CD4-positive, alpha-beta T cell (primary cell): ENCODE measurements at regions not wholly inside any gene's neighbourhood (a gene's known extent, or its start where the extent isn't known, plus 50 kb on each side); places are given as distances from the start of the nearest gene placed in this dataset.
A peak's percentile ranks its signal among the peaks of the same experiment; 100 is the strongest.

ENCODE experiments used
- ATAC-seq: fragments of 200-7000 bp; cut with Tn5 transposase; one replicate; pipeline ENCODE4 v1.10.0; 2022; ENCODE audit warnings: mild to moderate bottlenecking; ENCODE audit not compliant: poor library complexity
- CTCF ChIA-PET: fragments of 350-600 bp; sonication (Branson Sonifier 250); formaldehyde crosslinking; loops from one replicate; lab custom pipeline; 2021; ENCODE audit warnings: antibody characterized with exemption, inconsistent platforms; lab: Charles Lee
- POLR2A ChIA-PET: fragments of 350-600 bp; sonication (Branson Sonifier 250); formaldehyde crosslinking; loops from one replicate; lab custom pipeline; 2021; ENCODE audit warnings: antibody characterized with exemption, inconsistent platforms; lab: Charles Lee
- DNase-seq, 14 experiments: peaks; one replicate each; pipeline ENCODE4 v3.0.0-alpha.2; 2013 to 2020; ENCODE audit warnings: mixed read lengths in 2 of 14
- H3K27ac ChIP-seq, 2 donors: one replicate each; pipeline versions ENCODE4 v1.5.1 to v1.7.0; 2013; ENCODE audit warnings: low read length in 2 of 2, low read depth in 1 of 2, mild to moderate bottlenecking in 1 of 2
- H3K27me3 ChIP-seq, 2 experiments: 1 replicate in 1 of 2; 2 replicates in 1 of 2; pipeline versions ENCODE4 v1.6.1 to v1.7.0; 2013; ENCODE audit warnings: low read length in 2 of 2, control low read depth in 1 of 2, mild to moderate bottlenecking in 1 of 2, moderate library complexity in 1 of 2; ENCODE audit not compliant: insufficient read depth in 2 of 2, control insufficient read depth in 1 of 2
- H3K36me3 ChIP-seq: one replicate; pipeline ENCODE4 v1.6.1; 2013; ENCODE audit warnings: low read length, control low read depth; ENCODE audit not compliant: insufficient read depth
- H3K4me1 ChIP-seq: one replicate; pipeline ENCODE4 v1.6.1; 2013; ENCODE audit warnings: low read length, control low read depth; ENCODE audit not compliant: insufficient read depth
- H3K4me3 ChIP-seq: one replicate; pipeline ENCODE4 v1.5.1; 2013; ENCODE audit warnings: mild to moderate bottlenecking, low read length, moderate library complexity
- H3K9me3 ChIP-seq, 2 experiments: 1 replicate in 1 of 2; 2 replicates in 1 of 2; pipeline versions ENCODE4 v1.6.1 to v1.7.0; 2013; ENCODE audit warnings: low read length in 2 of 2, mild to moderate bottlenecking in 2 of 2, control low read depth in 1 of 2, moderate library complexity in 1 of 2; ENCODE audit not compliant: control insufficient read depth in 1 of 2, insufficient read depth in 1 of 2
- H3K27ac Mint-ChIP-seq: one replicate; pipeline ENCODE4 v1.8.0; 2020; ENCODE audit warnings: mixed read lengths
- H3K27me3 Mint-ChIP-seq: one replicate; pipeline ENCODE4 v1.8.0; 2021; ENCODE audit warnings: mixed read lengths
- H3K36me3 Mint-ChIP-seq: one replicate; pipeline ENCODE4 v1.8.0; 2021; ENCODE audit warnings: low read depth, mixed read lengths
- H3K4me1 Mint-ChIP-seq: one replicate; pipeline ENCODE4 v1.8.0; 2021; ENCODE audit warnings: low read depth, mixed read lengths
- H3K4me3 Mint-ChIP-seq: one replicate; pipeline ENCODE4 v1.8.0; 2020; ENCODE audit warnings: mild to moderate bottlenecking, mixed read lengths
- H3K9me3 Mint-ChIP-seq: one replicate; pipeline ENCODE4 v1.8.0; 2020; ENCODE audit warnings: mixed read lengths
- intact Hi-C, 2 experiments: fragments of 100-400 bp; cut with DNase I in 1 of 2; cut with micrococcal nuclease in 1 of 2; formaldehyde crosslinking; loops; one replicate each; pipeline versions ENCODE4 v1.15.1 to v1.9.0; 2023 to 2025; cut with DNase I, micrococcal nuclease
- TF ChIP-seq, protein P1 (sequence below): fragments of 200-600 bp; IDR thresholded peaks from one replicate; pipeline ENCODE4 v1.8.0; 2022; ENCODE audit warnings: antibody characterized with exemption, mild to moderate bottlenecking

DNA sequence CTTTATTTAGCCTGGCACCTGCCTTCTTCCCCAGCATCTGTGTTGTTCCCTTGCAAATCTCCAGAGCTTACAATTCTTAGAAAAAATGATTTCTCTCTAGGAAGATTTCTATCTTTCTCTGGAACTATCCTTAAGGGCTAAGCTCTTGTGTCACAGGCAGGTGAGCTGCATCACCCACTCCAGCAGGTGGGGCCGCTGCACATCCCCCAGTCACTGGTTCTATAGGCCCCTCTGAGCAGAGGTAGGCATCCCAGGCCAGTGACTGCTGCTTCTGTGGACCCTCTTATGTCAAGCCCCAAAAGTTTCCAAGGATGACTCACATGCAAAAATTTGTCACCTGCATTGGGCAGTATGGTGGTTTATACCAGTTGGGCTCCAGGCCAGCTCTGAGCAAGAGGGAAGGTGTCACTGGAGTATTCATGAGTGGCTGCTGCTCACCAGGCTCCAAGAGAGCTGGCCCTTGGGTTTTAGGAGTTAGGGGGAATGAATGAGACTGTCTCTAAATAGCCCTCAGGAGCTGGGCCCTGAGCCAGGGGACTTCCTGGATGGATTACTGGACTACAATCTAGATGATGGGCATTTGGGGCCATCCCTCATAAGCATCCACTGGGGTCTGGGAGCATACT is 208.1 kb upstream of the EOLA2 start:
- peaks cover 4% of the 10 kb centered on the region for H3K27me3 Mint-ChIP-seq
- ATAC-seq: no peak
- peak in 1 of 14 experiments; percentile 1 for DNase-seq
- ChIA-PET POLR2A (no interaction called here), CTCF (no interaction called here)
- no peaks in the 10 kb centered on the region for H3K36me3 Mint-ChIP-seq
- H3K9me3 ChIP-seq: no peaks in the 10 kb centered on the region
- no peaks in the 10 kb centered on the region for H3K36me3 ChIP-seq
- TF ChIP-seq, protein P1, sequence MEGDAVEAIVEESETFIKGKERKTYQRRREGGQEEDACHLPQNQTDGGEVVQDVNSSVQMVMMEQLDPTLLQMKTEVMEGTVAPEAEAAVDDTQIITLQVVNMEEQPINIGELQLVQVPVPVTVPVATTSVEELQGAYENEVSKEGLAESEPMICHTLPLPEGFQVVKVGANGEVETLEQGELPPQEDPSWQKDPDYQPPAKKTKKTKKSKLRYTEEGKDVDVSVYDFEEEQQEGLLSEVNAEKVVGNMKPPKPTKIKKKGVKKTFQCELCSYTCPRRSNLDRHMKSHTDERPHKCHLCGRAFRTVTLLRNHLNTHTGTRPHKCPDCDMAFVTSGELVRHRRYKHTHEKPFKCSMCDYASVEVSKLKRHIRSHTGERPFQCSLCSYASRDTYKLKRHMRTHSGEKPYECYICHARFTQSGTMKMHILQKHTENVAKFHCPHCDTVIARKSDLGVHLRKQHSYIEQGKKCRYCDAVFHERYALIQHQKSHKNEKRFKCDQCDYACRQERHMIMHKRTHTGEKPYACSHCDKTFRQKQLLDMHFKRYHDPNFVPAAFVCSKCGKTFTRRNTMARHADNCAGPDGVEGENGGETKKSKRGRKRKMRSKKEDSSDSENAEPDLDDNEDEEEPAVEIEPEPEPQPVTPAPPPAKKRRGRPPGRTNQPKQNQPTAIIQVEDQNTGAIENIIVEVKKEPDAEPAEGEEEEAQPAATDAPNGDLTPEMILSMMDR: no peak
- H3K27ac Mint-ChIP-seq: no peak overlapping the region
- H3K4me1 ChIP-seq: no peaks in the 10 kb centered on the region
- no peaks in the 10 kb centered on the region for H3K4me1 Mint-ChIP-seq
- H3K9me3 Mint-ChIP-seq: no peaks in the 10 kb centered on the region
- H3K4me3 ChIP-seq: no peak overlapping the region
- H3K27me3 ChIP-seq: no peaks in the 10 kb centered on the region
- H3K27ac ChIP-seq: no peak overlapping the region
- no peak overlapping the region for H3K4me3 Mint-ChIP-seq
- intact Hi-C loops: no loop called here

DNA sequence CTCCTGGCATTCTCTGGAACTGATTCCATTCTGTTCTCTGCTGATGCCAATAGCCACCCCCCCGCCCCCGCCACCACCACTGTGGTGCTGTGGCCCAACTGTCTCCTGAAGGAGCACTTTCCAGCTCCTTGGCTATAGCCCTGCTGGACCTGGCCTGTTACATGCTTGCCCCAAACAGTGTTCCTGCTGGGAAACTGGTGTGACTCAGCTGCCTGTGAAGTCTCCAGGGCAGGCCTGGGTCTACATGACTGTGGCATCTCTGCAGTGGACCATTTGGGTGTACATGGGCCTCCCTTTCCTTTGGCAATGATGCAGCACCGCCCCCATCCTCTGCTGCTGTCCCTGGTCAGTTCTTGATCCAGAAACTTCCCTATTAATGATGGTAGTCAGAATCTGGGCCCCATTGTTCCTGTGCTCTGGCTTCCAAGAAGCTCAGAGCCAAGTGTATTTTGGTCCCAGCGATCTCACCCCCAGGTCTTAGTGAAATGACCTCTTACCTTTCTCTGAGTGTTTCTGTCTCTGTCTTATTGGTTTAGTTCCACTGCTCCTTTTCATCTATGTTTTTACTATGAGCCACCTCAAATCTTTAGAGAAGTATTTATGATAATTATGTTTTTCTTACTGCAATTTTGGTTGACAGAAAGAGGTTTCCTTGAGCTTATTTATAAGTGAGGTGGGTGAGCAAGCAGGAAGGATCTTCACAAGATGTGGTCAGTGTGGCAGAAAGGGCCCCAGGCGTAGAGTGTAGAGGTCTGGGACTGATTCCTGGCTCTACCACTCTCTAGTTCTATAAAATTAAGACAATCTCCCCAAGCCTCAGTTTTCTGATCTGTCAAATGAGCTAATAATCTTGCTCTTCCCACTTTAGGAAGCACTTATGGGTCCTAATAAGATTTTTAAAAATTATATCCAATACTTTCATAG is 210.7 kb upstream of the EOLA2 start:
- no peak overlapping the region for H3K27ac ChIP-seq
- Mint-ChIP-seq H3K36me3 (no peaks in the 10 kb centered on the region), H3K4me3 (no peak overlapping the region), H3K9me3 (no peaks in the 10 kb centered on the region), H3K27me3 (peaks cover 4% of the 10 kb centered on the region), H3K4me1 (no peaks in the 10 kb centered on the region), H3K27ac (no peak overlapping the region)
- TF ChIP-seq, protein P1: no peak
- H3K9me3 ChIP-seq: no peaks in the 10 kb centered on the region
- H3K4me3 ChIP-seq: no peak overlapping the region
- ChIA-PET CTCF (no interaction called here), POLR2A (no interaction called here)
- no peak for ATAC-seq
- H3K36me3 ChIP-seq: no peaks in the 10 kb centered on the region
- H3K27me3 ChIP-seq: no peaks in the 10 kb centered on the region
- H3K4me1 ChIP-seq: no peaks in the 10 kb centered on the region
- intact Hi-C loops: no loop called here
- DNase-seq: no peak

DNA sequence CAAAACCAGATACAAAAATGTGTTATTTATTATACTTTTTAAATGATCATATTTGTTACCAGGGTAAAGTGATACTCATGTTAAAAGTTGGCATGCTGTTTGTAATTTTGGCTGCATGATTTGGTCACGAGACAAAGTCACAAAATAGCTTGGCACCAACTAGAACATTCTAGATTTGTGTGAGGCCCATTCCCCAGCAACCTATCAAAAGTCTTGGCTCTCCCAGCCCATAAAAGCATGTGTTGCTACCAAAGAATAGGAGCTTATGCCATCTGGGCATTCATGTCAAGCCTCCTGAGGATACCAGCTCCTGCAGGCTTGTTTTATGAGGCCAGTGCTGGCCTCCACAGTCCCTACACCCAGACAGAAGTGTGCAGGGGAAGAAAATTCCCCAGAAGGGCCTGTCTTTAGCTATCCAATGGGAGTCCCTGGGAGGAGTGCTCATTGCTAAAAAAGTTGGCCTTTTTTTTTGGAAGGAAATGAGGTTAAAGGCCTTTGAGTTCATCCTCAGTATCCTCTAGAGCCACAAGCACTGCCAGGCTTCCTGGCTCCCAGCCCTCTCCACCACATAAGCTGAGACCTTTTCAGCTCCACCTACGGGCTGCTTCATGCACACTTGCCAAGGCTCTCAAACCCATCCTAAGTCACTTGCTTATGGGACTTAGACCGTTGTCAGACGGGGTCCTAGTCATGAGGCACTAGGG is 211.9 kb upstream of the EOLA2 start:
- no peaks in the 10 kb centered on the region for H3K27me3 ChIP-seq
- ChIA-PET POLR2A (no interaction called here), CTCF (no interaction called here)
- no peak overlapping the region for H3K27ac ChIP-seq
- no peak for ATAC-seq
- H3K27me3 Mint-ChIP-seq: no peaks in the 10 kb centered on the region
- TF ChIP-seq, protein P1: no peak
- no peaks in the 10 kb centered on the region for H3K36me3 ChIP-seq
- H3K9me3 Mint-ChIP-seq: no peaks in the 10 kb centered on the region
- no peak overlapping the region for H3K4me3 ChIP-seq
- H3K27ac Mint-ChIP-seq: no peak overlapping the region
- no peaks in the 10 kb centered on the region for H3K36me3 Mint-ChIP-seq
- no peaks in the 10 kb centered on the region for H3K4me1 Mint-ChIP-seq
- no peak overlapping the region for H3K4me3 Mint-ChIP-seq
- intact Hi-C loops: no loop called here
- no peaks in the 10 kb centered on the region for H3K4me1 ChIP-seq
- no peaks in the 10 kb centered on the region for H3K9me3 ChIP-seq
- no peak for DNase-seq
